ENCODE measurements at regions not wholly inside any gene's neighbourhood (a gene's known extent, or its start where the extent isn't known, plus 50 kb on each side); places are given as distances from the start of the nearest gene placed in this dataset.

GRCh38 chr17:73819440-73820395 lies 175.5 kb upstream of the SDK2 start:
- no peak overlapping the region for H4K5ac ChIP-seq (ENCODE audit: insufficient read length, low read depth, low read length)
- H3K14ac ChIP-seq (ENCODE audit: insufficient read length), result no peak overlapping the region
- no peak for FAIRE-seq
- no peak overlapping the region for H3K56ac ChIP-seq (replicated peaks; ENCODE audit: insufficient read length, low read depth, low read length)
- POLR2A ChIA-PET (ENCODE audit: partially characterized antibody), result interaction anchor here (0.7 to 2.6 kb wide), 10 partner anchors 7 to 175 kb away, joined by 3 to 7 read pairs (median 4); partner anchors contain the start of gene SDK2
- no peak overlapping the region for H3K27ac ChIP-seq (ENCODE audit: low read depth, low read length)
- peak overlapping the region; percentile 46; the same call in 1 of the 2 replicates for H2BK15ac ChIP-seq (ENCODE audit: low read length)
- H3K4me1 ChIP-seq (replicated peaks in 1 of 4; ENCODE audit: control insufficient read depth in 3 of 4, insufficient read depth in 4 of 4, low read length in 3 of 4), result peaks cover 4 to 10% (median 6%) of the 10 kb centered on the region in 4 experiments
- H4K8ac ChIP-seq (ENCODE audit: extremely low read depth, insufficient read depth, low read length), result no peak overlapping the region
- H3K18ac ChIP-seq (ENCODE audit: extremely low read depth, low read length), result no peak overlapping the region; the same call in 1 of the 2 replicates
- WGBS, 2 experiments (ENCODE audit: extremely low coverage in 1 of 2, insufficient coverage in 1 of 2, insufficient read length in 1 of 2, insufficient replicate concordance in 2 of 2, low coverage in 1 of 2, low lambda C conversion rate in 2 of 2, missing lambda C conversion rate in 1 of 2), result 93% methylated on average over 18 of the region's 19 CpGs; no CpG with 5 or more reads in 1 of the 2 experiments
- peaks cover 0 to 28% (median 17%) of the 10 kb centered on the region in 4 experiments; a peak in 4 of 7 replicates for H3K27me3 ChIP-seq (replicated peaks in 1 of 4; ENCODE audit: control insufficient read depth in 3 of 4, extremely low read depth in 1 of 4, insufficient read depth in 3 of 4, low read length in 3 of 4)
- H3K23ac ChIP-seq (ENCODE audit: insufficient read length), result no peak overlapping the region
- no peak overlapping the region for H2BK20ac ChIP-seq (ENCODE audit: low read length)
- H3K36me3 ChIP-seq (ENCODE audit: control insufficient read depth in 2 of 4, insufficient read depth in 4 of 4, low read length in 3 of 4), result no peaks in the 10 kb centered on the region
- no peak overlapping the region for H3K9ac ChIP-seq (replicated peaks in 1 of 4; ENCODE audit: extremely low read depth in 1 of 4, low read depth in 3 of 4, low read length in 3 of 4)
- no peaks in the 10 kb centered on the region for H3K79me1 ChIP-seq (ENCODE audit: low read depth, low read length)
- no peak overlapping the region for H2BK5ac ChIP-seq (ENCODE audit: low read depth, low read length)
- H3K23me2 ChIP-seq (ENCODE audit: low read depth, low read length), result no peaks in the 10 kb centered on the region
- H3K4me2 ChIP-seq (ENCODE audit: insufficient read depth in 1 of 2, low read depth in 2 of 2, low read length in 2 of 2), result no peak overlapping the region
- no peak overlapping the region for H2AFZ ChIP-seq (ENCODE audit: low read length)
- H4K20me1 ChIP-seq (replicated peaks in 1 of 2; ENCODE audit: control insufficient read depth in 1 of 2, insufficient read depth in 2 of 2, low read length in 2 of 2), result no peaks in the 10 kb centered on the region
- H4K91ac ChIP-seq (replicated peaks; ENCODE audit: insufficient read length, low read length), result peak overlapping the region; percentile 36
- H3K4ac ChIP-seq (replicated peaks; ENCODE audit: insufficient read length, low read depth, low read length), result no peak overlapping the region
- H3K9me3 ChIP-seq (ENCODE audit: insufficient read depth in 2 of 2, low read depth in 1 of 2, low read length in 1 of 2), result peaks cover 15 to 23% of the 10 kb centered on the region in 2 experiments; a peak in 3 of 4 replicates
- H3K4me3 ChIP-seq (ENCODE audit: extremely low read depth in 1 of 4, insufficient read depth in 2 of 4, low read depth in 3 of 4, low read length in 4 of 4), result no peak overlapping the region; a peak in 2 of 8 replicates
- no peak for DNase-seq (ENCODE audit: low read depth in 1 of 2, low spot score in 2 of 2)
- peak overlapping the region; percentile 1; the same call in 1 of the 2 replicates for H2BK12ac ChIP-seq (ENCODE audit: low read depth, low read length)
- H2BK120ac ChIP-seq (replicated peaks; ENCODE audit: low read depth, low read length), result no peak overlapping the region
- H2AK5ac ChIP-seq (ENCODE audit: low read depth, low read length), result peak overlapping the region; percentile 28; the same call in 1 of the 2 replicates
- no peaks in the 10 kb centered on the region for H3K79me2 ChIP-seq (ENCODE audit: control insufficient read depth in 1 of 2, insufficient read depth in 2 of 2, low read length in 2 of 2)
- CTCF ChIA-PET (ENCODE audit: partially characterized antibody), result interaction anchor here (0.7 to 3.9 kb wide), 16 partner anchors 14 to 183 kb away, joined by 3 to 15 read pairs (median 3); no protein-coding TSS in a partner anchor
- TF ChIP-seq BRCA1 (IDR thresholded peaks at IDR 0.05; ENCODE audit: low read depth, low read length) (no peak), RBBP5 (IDR thresholded peaks at IDR 0.05; ENCODE audit: borderline replicate concordance, low read depth, low read length) (no peak), HDAC6 (IDR thresholded peaks at IDR 0.05; ENCODE audit: low read depth, low read length) (no peak), CEBPB (IDR thresholded peaks at IDR 0.05; ENCODE audit: low read depth, low read length) (no peak), KDM1A (IDR thresholded peaks at IDR 0.05; ENCODE audit: borderline replicate concordance, low read length) (no peak), SP1 (IDR thresholded peaks at IDR 0.05; ENCODE audit: low read depth, low read length) (no peak), EZH2 (IDR thresholded peaks at IDR 0.05; ENCODE audit: low read depth, low read length, severe bottlenecking) (no peak), RXRA (IDR thresholded peaks at IDR 0.05; ENCODE audit: insufficient read depth, low read depth, low read length) (no peak), JUN (IDR thresholded peaks at IDR 0.05; ENCODE audit: low read depth, low read length) (no peak), CTBP2 (IDR thresholded peaks at IDR 0.05; ENCODE audit: borderline replicate concordance, insufficient read depth, insufficient read length, low read length) (no peak)
